Breast epithelium (tissue), 4 donors: ENCODE measurements at regions not wholly inside any gene's neighbourhood (a gene's known extent, or its start where the extent isn't known, plus 50 kb on each side); places are given as distances from the start of the nearest gene placed in this dataset.

ENCODE experiments used
- DNase-seq, 2 donors: peaks; one replicate each; pipeline ENCODE4 v3.0.0-alpha.2; 2019; ENCODE audit warnings: low spot score in 2 of 2
- H3K27ac ChIP-seq, 2 donors: fragments of 200-600 bp; sonication (generic) in 1 of 2; one replicate each; pipeline ENCODE4 v1.5.1; 2016 to 2019; ENCODE audit warnings: mild to moderate bottlenecking in 1 of 2
- H3K27me3 ChIP-seq, 2 donors: fragments of 200-600 bp; sonication (generic) in 1 of 2; one replicate each; pipeline versions ENCODE4 v1.5.1 to v1.6.0; 2017 to 2019; ENCODE audit warnings: control low read depth in 1 of 2, mild to moderate bottlenecking in 1 of 2
- H3K36me3 ChIP-seq: fragments of 200-600 bp; one replicate; pipeline ENCODE4 v1.5.1; 2019
- H3K4me1 ChIP-seq, 2 donors: fragments of 200-600 bp; sonication (generic); one replicate each; pipeline ENCODE4 v1.5.1; 2016 to 2019; ENCODE audit warnings: control low read depth in 1 of 2
- H3K4me3 ChIP-seq, 3 donors: fragments of 200-600 bp; sonication (generic); 1 replicate in 2 of 3; 2 replicates in 1 of 3; pipeline ENCODE4 v1.5.1; 2016 to 2019; ENCODE audit warnings: mild to moderate bottlenecking in 3 of 3, moderate library complexity in 2 of 3
- H3K9me3 ChIP-seq, 2 donors: fragments of 200-600 bp; sonication (generic) in 1 of 2; one replicate each; pipeline ENCODE4 v1.5.1; 2016 to 2019; ENCODE audit warnings: control low read depth in 1 of 2
- POLR2A ChIP-seq: fragments of 450-650 bp; IDR thresholded peaks from one replicate; pipeline ENCODE4 v1.6.1; 2016; ENCODE audit warnings: antibody characterized with exemption, mild to moderate bottlenecking, moderate library complexity
- POLR2AphosphoS5 ChIP-seq, 3 donors: sonication (generic); formaldehyde crosslinking; IDR thresholded peaks; one replicate each; pipeline ENCODE4 v1.6.1; 2017; ENCODE audit warnings: antibody characterized with exemption in 3 of 3
- intact Hi-C: fragments of 100-400 bp; cut with DNase I; formaldehyde crosslinking; loops from one replicate; pipeline ENCODE4 v1.15.1; 2023; ENCODE audit warnings: low total_unique reads
- TF ChIP-seq, protein P1 (sequence below), 3 donors: fragments of 450-650 bp; IDR thresholded peaks; one replicate each; pipeline ENCODE4 v1.5.1; 2016 to 2017; ENCODE audit warnings: antibody characterized with exemption in 3 of 3, mild to moderate bottlenecking in 3 of 3, moderate library complexity in 3 of 3

DNA sequence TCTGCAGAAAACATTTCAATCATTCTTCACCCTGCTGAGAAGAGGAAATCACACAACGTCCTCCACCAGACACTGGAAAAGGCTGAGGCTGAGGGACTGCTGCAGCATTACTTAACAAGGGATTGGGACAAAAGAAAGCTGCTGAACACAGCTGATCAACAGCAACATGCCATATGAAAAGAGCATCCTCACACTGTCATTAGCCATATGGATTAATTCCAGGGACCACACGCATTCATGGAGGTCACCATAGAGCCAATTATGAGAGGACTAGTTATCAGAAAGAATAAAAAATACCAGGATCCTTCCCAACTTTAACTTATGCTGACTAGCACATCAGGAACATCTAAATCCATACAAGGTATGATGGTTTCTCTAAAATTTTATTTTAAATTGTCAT is 825.0 kb downstream of the NLGN4Y start:
- intact Hi-C loops: no loop called here
- no peak overlapping the region for H3K27ac ChIP-seq
- no peaks in the 10 kb centered on the region for H3K36me3 ChIP-seq
- TF ChIP-seq POLR2AphosphoS5 (IDR thresholded peaks at IDR 0.05) (no peak), POLR2A (no peak)
- TF ChIP-seq, protein P1, sequence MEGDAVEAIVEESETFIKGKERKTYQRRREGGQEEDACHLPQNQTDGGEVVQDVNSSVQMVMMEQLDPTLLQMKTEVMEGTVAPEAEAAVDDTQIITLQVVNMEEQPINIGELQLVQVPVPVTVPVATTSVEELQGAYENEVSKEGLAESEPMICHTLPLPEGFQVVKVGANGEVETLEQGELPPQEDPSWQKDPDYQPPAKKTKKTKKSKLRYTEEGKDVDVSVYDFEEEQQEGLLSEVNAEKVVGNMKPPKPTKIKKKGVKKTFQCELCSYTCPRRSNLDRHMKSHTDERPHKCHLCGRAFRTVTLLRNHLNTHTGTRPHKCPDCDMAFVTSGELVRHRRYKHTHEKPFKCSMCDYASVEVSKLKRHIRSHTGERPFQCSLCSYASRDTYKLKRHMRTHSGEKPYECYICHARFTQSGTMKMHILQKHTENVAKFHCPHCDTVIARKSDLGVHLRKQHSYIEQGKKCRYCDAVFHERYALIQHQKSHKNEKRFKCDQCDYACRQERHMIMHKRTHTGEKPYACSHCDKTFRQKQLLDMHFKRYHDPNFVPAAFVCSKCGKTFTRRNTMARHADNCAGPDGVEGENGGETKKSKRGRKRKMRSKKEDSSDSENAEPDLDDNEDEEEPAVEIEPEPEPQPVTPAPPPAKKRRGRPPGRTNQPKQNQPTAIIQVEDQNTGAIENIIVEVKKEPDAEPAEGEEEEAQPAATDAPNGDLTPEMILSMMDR (IDR thresholded peaks at IDR 0.05): no peak
- no peak overlapping the region for H3K4me3 ChIP-seq
- no peak for DNase-seq
- no peaks in the 10 kb centered on the region for H3K4me1 ChIP-seq
- H3K27me3 ChIP-seq: no peaks in the 10 kb centered on the region
- H3K9me3 ChIP-seq: no peaks in the 10 kb centered on the region

DNA sequence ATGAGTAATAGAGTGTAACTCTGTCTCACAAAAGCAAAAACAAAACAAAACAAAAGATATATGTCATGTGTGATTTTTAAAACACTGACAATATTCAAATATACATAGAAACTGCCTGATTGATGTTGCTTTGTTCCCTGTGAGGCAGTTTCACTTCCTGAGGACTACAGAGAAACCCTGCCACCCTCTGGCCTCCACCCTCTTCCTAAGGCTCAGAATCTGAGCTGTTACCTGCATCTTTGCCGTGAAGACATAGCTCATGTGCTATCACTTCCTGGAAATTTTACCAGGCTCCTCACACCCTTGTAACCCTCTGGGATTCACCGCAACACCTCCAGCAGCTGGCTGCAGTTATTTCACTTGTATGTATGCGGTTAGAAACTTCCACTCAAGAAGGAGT is 831.0 kb downstream of the NLGN4Y start:
- no peaks in the 10 kb centered on the region for H3K9me3 ChIP-seq
- no peaks in the 10 kb centered on the region for H3K27me3 ChIP-seq
- no peak overlapping the region for H3K4me3 ChIP-seq
- no peak overlapping the region for H3K27ac ChIP-seq
- no peaks in the 10 kb centered on the region for H3K4me1 ChIP-seq
- DNase-seq: no peak
- intact Hi-C loops: no loop called here
- H3K36me3 ChIP-seq: no peaks in the 10 kb centered on the region
- TF ChIP-seq POLR2A: no peak

DNA sequence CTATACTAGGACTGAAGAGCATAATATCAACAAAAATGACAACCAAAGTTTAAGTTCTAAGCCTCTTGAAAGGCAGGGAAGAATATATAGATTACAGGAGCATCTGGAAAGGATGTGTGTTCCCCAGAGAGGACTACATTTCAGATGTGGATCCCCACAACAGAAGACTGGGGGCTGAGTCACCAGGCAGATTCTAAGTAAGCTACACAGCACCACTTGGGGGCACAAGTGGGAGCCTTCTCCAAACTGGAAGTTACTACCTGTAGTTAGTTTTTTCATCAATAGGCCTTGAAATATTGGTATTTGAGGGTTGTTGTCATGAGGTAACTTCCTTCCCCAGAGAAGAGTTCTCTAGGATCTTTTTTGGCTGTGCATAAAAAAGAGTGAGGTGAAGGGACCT is 836.1 kb downstream of the NLGN4Y start:
- intact Hi-C loops: no loop called here
- H3K4me3 ChIP-seq: no peak overlapping the region
- TF ChIP-seq, protein P1 (IDR thresholded peaks at IDR 0.05): no peak
- TF ChIP-seq POLR2AphosphoS5 (IDR thresholded peaks at IDR 0.05): no peak
- no peak for TF ChIP-seq POLR2A

DNA sequence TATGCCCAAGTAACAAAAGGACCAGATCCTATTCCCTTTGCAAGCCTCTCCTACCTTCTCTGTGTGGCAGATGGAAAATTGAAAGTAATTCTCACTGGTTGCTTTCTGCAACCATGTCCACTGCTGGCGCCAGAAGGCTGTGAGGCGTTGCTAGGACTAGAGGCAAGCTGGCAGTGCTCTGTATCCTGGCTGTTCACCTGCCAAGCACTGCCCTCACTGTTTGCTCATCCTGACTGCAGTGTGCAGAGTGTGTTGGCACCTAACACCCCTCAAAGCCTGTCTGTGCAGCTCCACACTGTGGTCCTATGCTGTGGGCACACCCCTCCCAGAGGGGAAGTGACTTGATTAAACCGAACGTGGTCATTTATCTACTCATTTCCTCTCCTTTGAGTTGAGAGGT is 840.7 kb downstream of the NLGN4Y start:
- DNase-seq: peak in 1 of 2 donors; percentile 51
- Histone ChIP-seq H3K36me3 (no peaks in the 10 kb centered on the region), H3K4me3 (no peak overlapping the region), H3K27me3 (no peaks in the 10 kb centered on the region), H3K27ac (no peak overlapping the region), H3K4me1 (no peaks in the 10 kb centered on the region), H3K9me3 (no peaks in the 10 kb centered on the region)
- TF ChIP-seq POLR2A (no peak), POLR2AphosphoS5 (IDR thresholded peaks at IDR 0.05) (no peak)
- TF ChIP-seq, protein P1 (IDR thresholded peaks at IDR 0.05): no peak
- intact Hi-C loops: no loop called here

More for the DNA sequence above, 836.1 kb downstream of the NLGN4Y start:
- Histone ChIP-seq H3K27me3 (no peaks in the 10 kb centered on the region), H3K36me3 (no peaks in the 10 kb centered on the region), H3K4me1 (no peaks in the 10 kb centered on the region), H3K9me3 (no peaks in the 10 kb centered on the region), H3K27ac (no peak overlapping the region)
- DNase-seq: no peak

DNA sequence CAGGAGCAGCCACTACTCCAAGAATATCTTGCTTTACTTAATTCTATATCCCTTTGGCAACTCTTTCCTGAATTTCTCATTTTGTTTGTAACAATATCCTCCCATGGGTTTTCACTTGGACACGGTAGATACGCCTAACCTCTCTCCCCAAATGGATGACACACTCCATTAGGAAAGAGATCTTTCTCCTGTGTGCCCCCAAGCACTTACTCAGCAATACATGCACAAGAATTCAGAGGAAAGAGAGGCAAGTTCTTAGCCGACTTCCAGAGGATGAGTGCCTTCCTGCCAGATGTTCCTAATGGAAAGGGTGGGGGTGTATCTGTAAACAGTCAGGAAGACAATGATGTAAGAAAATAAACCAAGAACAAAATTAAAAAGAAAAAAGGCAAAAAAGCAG is 844.5 kb downstream of the NLGN4Y start:
- H3K4me3 ChIP-seq: no peak overlapping the region
- intact Hi-C loops: no loop called here

More for the DNA sequence above, 844.5 kb downstream of the NLGN4Y start:
- no peaks in the 10 kb centered on the region for H3K36me3 ChIP-seq
- no peak for DNase-seq
- H3K4me1 ChIP-seq: no peaks in the 10 kb centered on the region
- H3K27ac ChIP-seq: no peak overlapping the region
- no peaks in the 10 kb centered on the region for H3K9me3 ChIP-seq
- H3K27me3 ChIP-seq: no peaks in the 10 kb centered on the region
- TF ChIP-seq, protein P1 (IDR thresholded peaks at IDR 0.05): no peak
- TF ChIP-seq POLR2A (no peak), POLR2AphosphoS5 (IDR thresholded peaks at IDR 0.05) (no peak)
